ENCODE measurements at regions not wholly inside any gene's neighbourhood (a gene's known extent, or its start where the extent isn't known, plus 50 kb on each side); places are given as distances from the start of the nearest gene placed in this dataset.

GRCh38 chr11:28964811-28965210 is 856.6 kb downstream of the METTL15 start:
- peaks cover 3% of the 10 kb centered on the region for H3K4me1 Mint-ChIP-seq (ENCODE audit: unreplicated experiment)
- no peak for TF ChIP-seq CTCF (IDR thresholded peaks at IDR 0.05; ENCODE audit: unreplicated experiment)
- H3K27ac Mint-ChIP-seq (ENCODE audit: unreplicated experiment), result no peak overlapping the region
- H3K27me3 Mint-ChIP-seq (ENCODE audit: unreplicated experiment), result peaks cover 1% of the 10 kb centered on the region
- no peak overlapping the region for H3K4me3 Mint-ChIP-seq (ENCODE audit: unreplicated experiment)
- H3K9me3 Mint-ChIP-seq (ENCODE audit: unreplicated experiment), result no peaks in the 10 kb centered on the region
- H3K36me3 Mint-ChIP-seq (ENCODE audit: low read depth, unreplicated experiment), result no peaks in the 10 kb centered on the region
- no peak for DNase-seq (ENCODE audit: low spot score)

- no peak for DNase-seq (ENCODE audit: low spot score)
- peaks cover 3% of the 10 kb centered on the region for H3K4me1 Mint-ChIP-seq (ENCODE audit: unreplicated experiment)
- H3K36me3 Mint-ChIP-seq (ENCODE audit: low read depth, unreplicated experiment), result no peaks in the 10 kb centered on the region
- H3K4me3 Mint-ChIP-seq (ENCODE audit: unreplicated experiment), result no peak overlapping the region
- no peak for TF ChIP-seq CTCF (IDR thresholded peaks at IDR 0.05; ENCODE audit: unreplicated experiment)
- no peaks in the 10 kb centered on the region for H3K9me3 Mint-ChIP-seq (ENCODE audit: unreplicated experiment)
- no peak overlapping the region for H3K27ac Mint-ChIP-seq (ENCODE audit: unreplicated experiment)
- no peaks in the 10 kb centered on the region for H3K27me3 Mint-ChIP-seq (ENCODE audit: unreplicated experiment)
These were observed 855.0 kb downstream of the METTL15 start for GRCh38 chr11:28963187-28963586.

GRCh38 chr11:28962502-28962901 is 854.3 kb downstream of the METTL15 start:
- no peaks in the 10 kb centered on the region for H3K9me3 Mint-ChIP-seq (ENCODE audit: unreplicated experiment)
- no peak for TF ChIP-seq CTCF (IDR thresholded peaks at IDR 0.05; ENCODE audit: unreplicated experiment)
- no peak overlapping the region for H3K27ac Mint-ChIP-seq (ENCODE audit: unreplicated experiment)
- H3K27me3 Mint-ChIP-seq (ENCODE audit: unreplicated experiment), result no peaks in the 10 kb centered on the region
- no peaks in the 10 kb centered on the region for H3K4me1 Mint-ChIP-seq (ENCODE audit: unreplicated experiment)
- H3K36me3 Mint-ChIP-seq (ENCODE audit: low read depth, unreplicated experiment), result no peaks in the 10 kb centered on the region
- no peak overlapping the region for H3K4me3 Mint-ChIP-seq (ENCODE audit: unreplicated experiment)
- DNase-seq (ENCODE audit: low spot score), result no peak

- TF ChIP-seq CTCF (IDR thresholded peaks at IDR 0.05; ENCODE audit: unreplicated experiment), result no peak
- Mint-ChIP-seq H3K4me1 (ENCODE audit: unreplicated experiment) (peaks cover 4% of the 10 kb centered on the region), H3K27me3 (ENCODE audit: unreplicated experiment) (no peaks in the 10 kb centered on the region), H3K27ac (ENCODE audit: unreplicated experiment) (no peak overlapping the region), H3K9me3 (ENCODE audit: unreplicated experiment) (no peaks in the 10 kb centered on the region), H3K4me3 (ENCODE audit: unreplicated experiment) (no peak overlapping the region), H3K36me3 (ENCODE audit: low read depth, unreplicated experiment) (no peaks in the 10 kb centered on the region)
- DNase-seq (ENCODE audit: low spot score), result no peak
These were observed 853.5 kb downstream of the METTL15 start for GRCh38 chr11:28961726-28962125.

DNA sequence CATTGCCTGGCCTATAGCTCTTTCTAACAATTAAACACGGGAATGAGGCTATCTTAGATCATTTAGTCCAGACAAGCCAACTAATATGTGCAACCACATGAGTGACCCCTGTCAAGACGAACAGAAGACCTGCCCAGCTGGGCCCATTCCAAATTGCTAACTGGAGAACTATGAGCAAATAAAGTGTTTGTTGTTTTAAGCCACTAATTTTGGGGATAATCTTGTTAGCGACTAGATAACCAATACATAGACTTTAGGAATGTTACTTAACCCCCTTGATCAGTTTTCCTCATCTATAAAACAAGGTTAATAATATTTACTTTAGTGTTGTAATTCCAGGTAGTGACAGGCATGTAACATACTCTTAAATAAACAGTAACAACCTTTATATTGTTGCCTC is 848.3 kb downstream of the METTL15 start:
- Mint-ChIP-seq H3K27me3 (ENCODE audit: unreplicated experiment) (no peaks in the 10 kb centered on the region), H3K9me3 (ENCODE audit: unreplicated experiment) (no peaks in the 10 kb centered on the region), H3K36me3 (ENCODE audit: low read depth, unreplicated experiment) (no peaks in the 10 kb centered on the region), H3K27ac (ENCODE audit: unreplicated experiment) (no peak overlapping the region), H3K4me1 (ENCODE audit: unreplicated experiment) (peaks cover 7% of the 10 kb centered on the region), H3K4me3 (ENCODE audit: unreplicated experiment) (no peak overlapping the region)
- no peak for DNase-seq (ENCODE audit: low spot score)
- TF ChIP-seq CTCF (IDR thresholded peaks at IDR 0.05; ENCODE audit: unreplicated experiment), result no peak

Data from endothelial cell (in vitro differentiated cells).